ENCODE measurements at regions not wholly inside any gene's neighbourhood (a gene's known extent, or its start where the extent isn't known, plus 50 kb on each side); places are given as distances from the start of the nearest gene placed in this dataset.
"Not testable (repeated sequence)": the region's sequence is repeated elsewhere in the genome, so short reads cannot be mapped to it uniquely, and the experiment has no call there.

- H3K4me3 Mint-ChIP-seq: no peak overlapping the region
- DNase-seq (no peak), ATAC-seq (no peak)
- no peaks in the 10 kb centered on the region for H3K36me3 Mint-ChIP-seq (ENCODE audit: insufficient read depth)
- no peaks in the 10 kb centered on the region for H3K27me3 Mint-ChIP-seq (ENCODE audit: low read depth)
- no peaks in the 10 kb centered on the region for H3K4me1 Mint-ChIP-seq (ENCODE audit: low read depth)
- no peaks in the 10 kb centered on the region for H3K9me3 Mint-ChIP-seq
Measured at GRCh38 chr9:18046068-18046467, 427.9 kb upstream of the ADAMTSL1 start.

GRCh38 chr9:18051638-18052037, 422.3 kb upstream of the ADAMTSL1 start:
- Mint-ChIP-seq H3K4me3 (no peak overlapping the region), H3K27me3 (ENCODE audit: low read depth) (no peaks in the 10 kb centered on the region), H3K36me3 (ENCODE audit: insufficient read depth) (no peaks in the 10 kb centered on the region), H3K4me1 (ENCODE audit: low read depth) (no peaks in the 10 kb centered on the region), H3K9me3 (peaks cover 3% of the 10 kb centered on the region)
- DNase-seq (no peak), ATAC-seq (no peak)

- ATAC-seq: no peak
- no peak for DNase-seq
- Mint-ChIP-seq H3K27me3 (ENCODE audit: low read depth) (no peaks in the 10 kb centered on the region), H3K4me3 (no peak overlapping the region), H3K36me3 (ENCODE audit: insufficient read depth) (no peaks in the 10 kb centered on the region), H3K4me1 (ENCODE audit: low read depth) (no peaks in the 10 kb centered on the region), H3K9me3 (peaks cover 3% of the 10 kb centered on the region)
Measured at GRCh38 chr9:18052060-18052459, 421.9 kb upstream of the ADAMTSL1 start.

- H3K4me3 Mint-ChIP-seq: no peak overlapping the region
- no peaks in the 10 kb centered on the region for H3K4me1 Mint-ChIP-seq (ENCODE audit: low read depth)
- H3K27me3 Mint-ChIP-seq (ENCODE audit: low read depth): no peaks in the 10 kb centered on the region
- peaks cover 3% of the 10 kb centered on the region for H3K9me3 Mint-ChIP-seq
- no peak for ATAC-seq
- no peaks in the 10 kb centered on the region for H3K36me3 Mint-ChIP-seq (ENCODE audit: insufficient read depth)
- no peak for DNase-seq
Measured at GRCh38 chr9:18056269-18056992, 417.5 kb upstream of the ADAMTSL1 start.

GRCh38 chr9:18056993-18057369, 417.0 kb upstream of the ADAMTSL1 start:
- Mint-ChIP-seq H3K36me3 (ENCODE audit: insufficient read depth) (no peaks in the 10 kb centered on the region), H3K4me1 (ENCODE audit: low read depth) (no peaks in the 10 kb centered on the region), H3K4me3 (no peak overlapping the region), H3K27me3 (ENCODE audit: low read depth) (no peaks in the 10 kb centered on the region), H3K9me3 (peaks cover 3% of the 10 kb centered on the region)
- no peak for DNase-seq
- no peak for ATAC-seq

- ATAC-seq (no peak), DNase-seq (no peak)
- no peaks in the 10 kb centered on the region for H3K9me3 Mint-ChIP-seq
- H3K4me3 Mint-ChIP-seq: no peak overlapping the region
- no peaks in the 10 kb centered on the region for H3K36me3 Mint-ChIP-seq (ENCODE audit: insufficient read depth)
- no peaks in the 10 kb centered on the region for H3K4me1 Mint-ChIP-seq (ENCODE audit: low read depth)
- H3K27me3 Mint-ChIP-seq (ENCODE audit: low read depth): no peaks in the 10 kb centered on the region
Measured at GRCh38 chr9:18058564-18059442, 415.1 kb upstream of the ADAMTSL1 start.

GRCh38 chr9:18059447-18059846, 414.5 kb upstream of the ADAMTSL1 start:
- Mint-ChIP-seq H3K27me3 (ENCODE audit: low read depth) (no peaks in the 10 kb centered on the region), H3K9me3 (no peaks in the 10 kb centered on the region), H3K4me1 (ENCODE audit: low read depth) (no peaks in the 10 kb centered on the region), H3K4me3 (no peak overlapping the region), H3K36me3 (ENCODE audit: insufficient read depth) (no peaks in the 10 kb centered on the region)
- ATAC-seq (no peak), DNase-seq (no peak)

GRCh38 chr9:18060269-18060934, 413.6 kb upstream of the ADAMTSL1 start:
- H3K27me3 Mint-ChIP-seq (ENCODE audit: low read depth): no peaks in the 10 kb centered on the region
- DNase-seq (no peak), ATAC-seq (no peak)
- no peaks in the 10 kb centered on the region for H3K9me3 Mint-ChIP-seq
- no peaks in the 10 kb centered on the region for H3K4me1 Mint-ChIP-seq (ENCODE audit: low read depth)
- H3K36me3 Mint-ChIP-seq (ENCODE audit: insufficient read depth): no peaks in the 10 kb centered on the region
- no peak overlapping the region for H3K4me3 Mint-ChIP-seq

- no peak for DNase-seq
- Mint-ChIP-seq H3K4me1 (ENCODE audit: low read depth) (no peaks in the 10 kb centered on the region), H3K4me3 (no peak overlapping the region), H3K36me3 (ENCODE audit: insufficient read depth) (no peaks in the 10 kb centered on the region), H3K9me3 (no peaks in the 10 kb centered on the region), H3K27me3 (ENCODE audit: low read depth) (no peaks in the 10 kb centered on the region)
- ATAC-seq: no peak
Measured at GRCh38 chr9:18061332-18061731, 412.6 kb upstream of the ADAMTSL1 start.

GRCh38 chr9:18061856-18062255, 412.1 kb upstream of the ADAMTSL1 start:
- ATAC-seq: no peak
- no peak for DNase-seq
- H3K36me3 Mint-ChIP-seq (ENCODE audit: insufficient read depth): no peaks in the 10 kb centered on the region
- H3K27me3 Mint-ChIP-seq (ENCODE audit: low read depth): no peaks in the 10 kb centered on the region
- H3K4me3 Mint-ChIP-seq: no peak overlapping the region
- H3K9me3 Mint-ChIP-seq: no peaks in the 10 kb centered on the region
- H3K4me1 Mint-ChIP-seq (ENCODE audit: low read depth): no peaks in the 10 kb centered on the region

GRCh38 chr9:18063856-18064390, 410.0 kb upstream of the ADAMTSL1 start:
- Mint-ChIP-seq H3K9me3 (peaks cover 5% of the 10 kb centered on the region), H3K36me3 (ENCODE audit: insufficient read depth) (no peaks in the 10 kb centered on the region), H3K4me3 (no peak overlapping the region), H3K27me3 (ENCODE audit: low read depth) (no peaks in the 10 kb centered on the region), H3K4me1 (ENCODE audit: low read depth) (no peaks in the 10 kb centered on the region)
- no peak for DNase-seq
- ATAC-seq: no peak

GRCh38 chr9:18066608-18067007, 407.3 kb upstream of the ADAMTSL1 start:
- H3K4me3 Mint-ChIP-seq; H3K9me3 Mint-ChIP-seq; ATAC-seq; DNase-seq; H3K4me1 Mint-ChIP-seq (ENCODE audit: low read depth); H3K36me3 Mint-ChIP-seq (ENCODE audit: insufficient read depth); H3K27me3 Mint-ChIP-seq (ENCODE audit: low read depth): not testable (repeated sequence)

GRCh38 chr9:18067548-18068120, 406.3 kb upstream of the ADAMTSL1 start:
- H3K27me3 Mint-ChIP-seq (ENCODE audit: low read depth): no peaks in the 10 kb centered on the region
- H3K36me3 Mint-ChIP-seq (ENCODE audit: insufficient read depth): no peaks in the 10 kb centered on the region
- no peak for ATAC-seq
- DNase-seq: no peak
- H3K9me3 Mint-ChIP-seq: peaks cover 5% of the 10 kb centered on the region
- no peaks in the 10 kb centered on the region for H3K4me1 Mint-ChIP-seq (ENCODE audit: low read depth)
- H3K4me3 Mint-ChIP-seq: no peak overlapping the region

- ATAC-seq (no peak), DNase-seq (no peak)
- no peak overlapping the region for H3K4me3 Mint-ChIP-seq
- peaks cover 5% of the 10 kb centered on the region for H3K9me3 Mint-ChIP-seq
- H3K4me1 Mint-ChIP-seq (ENCODE audit: low read depth): no peaks in the 10 kb centered on the region
- no peaks in the 10 kb centered on the region for H3K27me3 Mint-ChIP-seq (ENCODE audit: low read depth)
- H3K36me3 Mint-ChIP-seq (ENCODE audit: insufficient read depth): no peaks in the 10 kb centered on the region
Measured at GRCh38 chr9:18068900-18069299, 405.1 kb upstream of the ADAMTSL1 start.

Data from activated T-cell treated with anti-CD3 and anti-CD28 coated beads, Interleukin-2, amount 50 U/mL, for 4 hours (primary cell).